ENCODE measurements at regions not wholly inside any gene's neighbourhood (a gene's known extent, or its start where the extent isn't known, plus 50 kb on each side); places are given as distances from the start of the nearest gene placed in this dataset.

GRCh38 chr2:221109552-221109951, 462.6 kb downstream of the EPHA4 start:
- Histone ChIP-seq H2AFZ (ENCODE audit: low read length) (no peak overlapping the region), H4K20me1 (ENCODE audit: insufficient read depth, low read length) (no peaks in the 10 kb centered on the region), H3K27me3 (ENCODE audit: control insufficient read depth in 1 of 2, insufficient read depth in 2 of 2, low read length in 2 of 2) (0 out of 5 replicates have a peak, but pooled peaks cover 0 to 3% of the 10 kb centered on the region in 2 experiments), H3K4me3 (replicated peaks in 1 of 3; ENCODE audit: insufficient read depth in 1 of 3, low read depth in 2 of 3, low read length in 3 of 3) (no peak overlapping the region), H3K27ac (ENCODE audit: extremely low read length, insufficient read depth, low read length) (no peak overlapping the region), H3K4me2 (ENCODE audit: low read depth, low read length) (no peak overlapping the region), H3K36me3 (replicated peaks in 1 of 2; ENCODE audit: control insufficient read depth in 1 of 2, insufficient read depth in 2 of 2, low read length in 2 of 2) (no peaks in the 10 kb centered on the region), H3K9me3 (ENCODE audit: low read length) (no peaks in the 10 kb centered on the region), H3K79me2 (ENCODE audit: insufficient read depth, low read length) (no peaks in the 10 kb centered on the region), H3K9ac (ENCODE audit: insufficient read depth, low read depth, low read length) (no peak overlapping the region), H3K4me1 (ENCODE audit: insufficient read depth, low read length) (no peaks in the 10 kb centered on the region)
- FAIRE-seq (no peak), DNase-seq (ENCODE audit: low spot score) (no peak), ATAC-seq (no peak)
- POLR2A ChIA-PET = no interaction called here
- BruUV-seq (replicated peaks) = no TSS peak
- in situ Hi-C loops (cut with HindIII; ENCODE audit: extremely low pct_ligation_motif_present, low pct_unique_long_range_greater_than_20kb) (no loop called here), intact Hi-C loops (cut with micrococcal nuclease; ENCODE audit: unreplicated experiment) (no loop called here)
- CTCF ChIA-PET (ENCODE audit: low intra/inter-chr PET ratio, low total read pairs) = no interaction called here
- no peak for TF ChIP-seq CENPX (CRISPR knock-in tag; IDR thresholded peaks at IDR 0.05)
- TF ChIP-seq ZFP36 (IDR thresholded peaks at IDR 0.05; ENCODE audit: borderline replicate concordance, low read depth, low read length, partially characterized antibody) = no peak
- no peak for TF ChIP-seq ZNF780A (CRISPR knock-in tag; IDR thresholded peaks at IDR 0.05)
- no peak for TF ChIP-seq POGZ (CRISPR knock-in tag; IDR thresholded peaks at IDR 0.05)
- TF ChIP-seq UBTF (CRISPR knock-in tag; IDR thresholded peaks at IDR 0.05) = no peak
- TF ChIP-seq HIC2 (CRISPR knock-in tag; IDR thresholded peaks at IDR 0.05; ENCODE audit: low read depth) = no peak
- TF ChIP-seq AGO1 (IDR thresholded peaks at IDR 0.05; ENCODE audit: low read depth, low read length, poor library complexity, severe bottlenecking) = no peak
- no peak for TF ChIP-seq ZNF841 (CRISPR knock-in tag; IDR thresholded peaks at IDR 0.05; ENCODE audit: borderline replicate concordance)
- no peak for TF ChIP-seq KDM3A (CRISPR knock-in tag; IDR thresholded peaks at IDR 0.05; ENCODE audit: low read depth)
- no peak for TF ChIP-seq ZMAT5 (CRISPR knock-in tag; IDR thresholded peaks at IDR 0.05; ENCODE audit: borderline replicate concordance, low read depth)
- no peak for TF ChIP-seq CHD4 (IDR thresholded peaks at IDR 0.05; ENCODE audit: borderline replicate concordance, low read length)
- TF ChIP-seq DBP (CRISPR knock-in tag; IDR thresholded peaks at IDR 0.05; ENCODE audit: not compliant biosample characterization) = no peak
- TF ChIP-seq SOX5 (CRISPR knock-in tag; IDR thresholded peaks at IDR 0.05; ENCODE audit: borderline replicate concordance) = no peak
- no peak for TF ChIP-seq ZNF879 (CRISPR knock-in tag; IDR thresholded peaks at IDR 0.05)
- TF ChIP-seq GPBP1L1 (CRISPR knock-in tag; IDR thresholded peaks at IDR 0.05) = no peak
